HEK293 (cell line): ENCODE measurements at regions not wholly inside any gene's neighbourhood (a gene's known extent, or its start where the extent isn't known, plus 50 kb on each side); places are given as distances from the start of the nearest gene placed in this dataset.

Experiments used
- CTCF ChIP-seq: fragments of 450-650 bp; formaldehyde crosslinking; IDR thresholded peaks from 2 replicates; pipeline ENCODE4 v1.5.1; 2016; ENCODE audit warnings: missing biosample characterization, missing genetic modification characterization
- YY1 ChIP-seq: fragments of 450-650 bp; formaldehyde crosslinking; IDR thresholded peaks from 2 replicates; pipeline ENCODE4 v1.5.1; 2018; ENCODE audit warnings: missing biosample characterization, missing genetic modification characterization
- ZNF140 ChIP-seq: fragments of 450-650 bp; formaldehyde crosslinking; IDR thresholded peaks from 2 replicates; pipeline ENCODE4 v1.5.1; 2016; ENCODE audit warnings: missing biosample characterization, missing genetic modification characterization

GRCh38 chr10:36254199-36254598 lies 612.1 kb upstream of the FZD8 start:
- no peak for TF ChIP-seq YY1 (tag by site-specific recombination)
- TF ChIP-seq CTCF: no peak
- no peak for TF ChIP-seq ZNF140 (tag by site-specific recombination)
